ENCODE measurements at regions not wholly inside any gene's neighbourhood (a gene's known extent, or its start where the extent isn't known, plus 50 kb on each side); places are given as distances from the start of the nearest gene placed in this dataset.

DNA sequence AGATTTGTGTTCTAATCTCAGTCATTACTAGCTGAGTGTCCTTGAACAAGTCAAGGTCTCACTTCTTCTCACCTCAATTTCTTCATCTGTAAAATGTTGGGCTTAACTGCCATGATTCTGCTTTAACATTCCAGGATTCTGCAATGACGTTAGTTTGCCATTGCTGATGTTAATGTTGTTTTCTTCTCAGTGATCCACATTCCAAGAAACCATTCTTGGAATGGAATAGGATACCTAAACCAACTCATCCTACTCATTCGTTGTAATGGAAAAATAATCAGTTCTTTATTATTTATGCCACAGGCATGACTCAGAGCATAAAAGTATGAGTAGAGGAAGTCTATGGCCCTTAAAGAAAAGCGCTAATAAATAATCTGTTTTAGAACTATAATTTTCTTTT, 140.2 kb upstream of the ETAA1 start:
- no CpG with 5 or more reads among the region's 3 CpGs for WGBS (ENCODE audit: extremely low coverage, insufficient coverage, insufficient read length)
- Histone ChIP-seq H2AFZ (ENCODE audit: insufficient read depth, low read length, poor library complexity) (no peak overlapping the region), H3K36me3 (ENCODE audit: control insufficient read depth in 1 of 2, insufficient read depth in 2 of 2, low read length in 2 of 2) (no peaks in the 10 kb centered on the region), H2BK12ac (ENCODE audit: low read length) (no peak overlapping the region), H3K14ac (ENCODE audit: low read length) (no peak overlapping the region), H3K9ac (ENCODE audit: low read length) (no peak overlapping the region), H2AK5ac (ENCODE audit: low read length) (no peak overlapping the region), H3K4ac (ENCODE audit: low read depth, low read length) (no peak overlapping the region), H2BK5ac (ENCODE audit: low read depth, low read length, poor library complexity) (no peak overlapping the region), H3K18ac (ENCODE audit: low read length) (no peak overlapping the region), H3K27me3 (ENCODE audit: insufficient read depth, low read length) (no peaks in the 10 kb centered on the region), H4K8ac (ENCODE audit: low read depth, low read length) (no peak overlapping the region), H3K27ac (ENCODE audit: low read depth, low read length) (no peak overlapping the region), H3K79me1 (ENCODE audit: low read length) (no peaks in the 10 kb centered on the region), H3K4me3 (ENCODE audit: low read depth, low read length) (no peak overlapping the region), H4K91ac (ENCODE audit: low read depth, low read length) (no peak overlapping the region), H2BK120ac (ENCODE audit: insufficient read depth, low read length, poor library complexity) (no peak overlapping the region), H3K9me3 (ENCODE audit: insufficient read depth, low read depth, low read length) (no peaks in the 10 kb centered on the region), H3K4me1 (ENCODE audit: control insufficient read depth in 1 of 2, insufficient read depth in 2 of 2, low read length in 2 of 2) (no peaks in the 10 kb centered on the region), H3K79me2 (ENCODE audit: control insufficient read depth, insufficient read depth, low read length, poor library complexity) (no peaks in the 10 kb centered on the region), H3K23ac (ENCODE audit: low read length) (no peak overlapping the region), H4K12ac (ENCODE audit: low read depth, low read length) (no peak overlapping the region), H3K4me2 (ENCODE audit: low read length) (no peak overlapping the region)
- DNase-seq = no peak

DNA sequence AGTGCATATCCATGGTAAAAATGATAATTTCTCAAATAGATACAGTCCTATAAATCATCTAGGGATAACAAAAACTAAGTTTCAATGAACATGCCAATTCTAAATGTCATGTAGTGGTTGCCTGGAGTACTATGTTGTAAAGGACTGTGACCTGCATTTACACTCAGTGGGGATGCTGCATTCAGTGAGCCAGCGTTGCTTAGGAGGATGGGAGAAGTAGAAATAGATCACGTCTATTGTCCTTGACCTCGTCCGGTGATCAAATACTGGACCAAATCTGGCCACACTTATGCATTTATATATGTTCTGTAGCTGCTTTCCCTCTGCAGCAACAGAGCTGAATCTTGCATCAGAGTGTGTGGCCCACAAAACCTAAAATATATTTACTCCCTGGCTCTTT, 139.0 kb upstream of the ETAA1 start:
- Histone ChIP-seq H4K8ac (ENCODE audit: low read depth, low read length) (no peak overlapping the region), H3K4ac (ENCODE audit: low read depth, low read length) (no peak overlapping the region), H2AFZ (ENCODE audit: insufficient read depth, low read length, poor library complexity) (no peak overlapping the region), H3K27ac (ENCODE audit: low read depth, low read length) (no peak overlapping the region), H3K14ac (ENCODE audit: low read length) (no peak overlapping the region), H3K23ac (ENCODE audit: low read length) (no peak overlapping the region), H3K4me2 (ENCODE audit: low read length) (no peak overlapping the region), H3K4me3 (ENCODE audit: low read depth, low read length) (no peak overlapping the region), H2BK5ac (ENCODE audit: low read depth, low read length, poor library complexity) (no peak overlapping the region), H2AK5ac (ENCODE audit: low read length) (no peak overlapping the region), H2BK120ac (ENCODE audit: insufficient read depth, low read length, poor library complexity) (no peak overlapping the region), H3K9ac (ENCODE audit: low read length) (no peak overlapping the region), H3K79me1 (ENCODE audit: low read length) (no peaks in the 10 kb centered on the region), H4K12ac (ENCODE audit: low read depth, low read length) (no peak overlapping the region), H3K79me2 (ENCODE audit: control insufficient read depth, insufficient read depth, low read length, poor library complexity) (no peaks in the 10 kb centered on the region), H3K36me3 (ENCODE audit: control insufficient read depth in 1 of 2, insufficient read depth in 2 of 2, low read length in 2 of 2) (no peaks in the 10 kb centered on the region), H3K4me1 (ENCODE audit: control insufficient read depth in 1 of 2, insufficient read depth in 2 of 2, low read length in 2 of 2) (no peaks in the 10 kb centered on the region), H3K9me3 (ENCODE audit: insufficient read depth, low read depth, low read length) (no peaks in the 10 kb centered on the region), H4K91ac (ENCODE audit: low read depth, low read length) (no peak overlapping the region), H3K18ac (ENCODE audit: low read length) (no peak overlapping the region), H2BK12ac (ENCODE audit: low read length) (no peak overlapping the region), H3K27me3 (ENCODE audit: insufficient read depth, low read length) (no peaks in the 10 kb centered on the region)
- DNase-seq = no peak
- no CpG with 5 or more reads among the region's 4 CpGs for WGBS (ENCODE audit: extremely low coverage, insufficient coverage, insufficient read length)

DNA sequence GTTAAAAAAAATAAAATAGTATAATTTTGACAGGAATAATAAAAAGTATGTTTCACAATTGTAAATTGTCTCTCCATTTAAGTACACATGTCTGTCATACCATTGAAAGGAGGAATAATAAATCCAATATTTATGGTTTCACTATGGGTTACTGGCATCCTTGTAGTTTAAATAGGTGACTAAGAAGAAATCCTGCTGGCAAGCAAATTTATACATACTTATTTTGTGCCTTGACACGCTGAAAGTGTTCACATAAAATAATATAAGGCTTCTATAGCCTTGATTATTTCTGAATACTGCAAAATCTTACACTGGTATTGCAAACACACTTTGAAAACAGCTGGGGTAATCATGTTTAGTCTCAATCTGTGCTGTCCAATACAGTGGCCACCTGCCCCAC, 138.3 kb upstream of the ETAA1 start:
- no CpG with 5 or more reads among the region's 1 CpG for WGBS (ENCODE audit: extremely low coverage, insufficient coverage, insufficient read length)
- Histone ChIP-seq H4K8ac (ENCODE audit: low read depth, low read length) (no peak overlapping the region), H3K14ac (ENCODE audit: low read length) (no peak overlapping the region)

DNA sequence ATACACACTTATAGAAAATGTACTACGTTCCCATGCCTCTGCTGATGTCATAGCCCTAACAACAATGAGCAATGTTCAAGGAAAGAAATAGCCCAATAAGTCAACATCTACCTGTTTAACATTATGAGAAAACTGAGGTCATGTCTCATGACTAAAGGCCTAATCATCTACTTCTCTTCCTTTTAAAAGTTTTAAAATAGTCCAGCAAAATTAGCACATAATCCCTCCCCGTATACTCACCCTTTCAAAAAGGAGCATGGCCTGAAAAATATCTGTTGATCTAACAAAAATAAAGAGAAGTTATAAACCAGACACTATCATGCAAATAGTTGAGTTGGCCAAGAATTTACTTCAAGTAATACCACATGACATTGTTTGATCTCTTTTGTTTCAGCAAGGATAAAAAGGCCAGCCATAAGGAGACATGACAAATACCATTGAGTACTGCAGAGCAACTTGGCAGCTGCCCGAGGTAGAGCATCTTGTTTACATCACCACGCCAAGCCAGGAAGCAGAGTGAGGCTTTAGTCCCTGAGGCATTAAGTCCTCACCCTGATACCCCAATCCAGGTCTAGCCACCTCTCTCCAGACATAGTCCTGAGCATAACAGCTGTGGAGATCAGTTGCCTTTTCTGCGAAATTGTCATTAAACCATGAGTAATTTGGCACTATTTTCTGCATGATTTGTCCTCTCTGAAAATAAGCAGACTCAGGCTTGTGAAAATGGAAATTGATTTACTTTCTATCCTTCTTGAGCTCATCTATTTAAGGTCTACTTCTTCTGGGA, 137.4 kb upstream of the ETAA1 start:
- H2AK5ac ChIP-seq (ENCODE audit: low read length) = no peak overlapping the region
- no peak overlapping the region for H3K9ac ChIP-seq (ENCODE audit: low read length)
- WGBS (ENCODE audit: extremely low coverage, insufficient coverage, insufficient read length) = no CpG with 5 or more reads among the region's 5 CpGs
- no peak overlapping the region for H2BK12ac ChIP-seq (ENCODE audit: low read length)
- H3K27ac ChIP-seq (ENCODE audit: low read depth, low read length) = no peak overlapping the region
- no peaks in the 10 kb centered on the region for H3K79me1 ChIP-seq (ENCODE audit: low read length)
- peak in 1 of 2 donors; percentile 3 for DNase-seq
- no peaks in the 10 kb centered on the region for H3K4me1 ChIP-seq (ENCODE audit: control insufficient read depth in 1 of 2, insufficient read depth in 2 of 2, low read length in 2 of 2)
- no peak overlapping the region for H2BK120ac ChIP-seq (ENCODE audit: insufficient read depth, low read length, poor library complexity)
- no peaks in the 10 kb centered on the region for H3K36me3 ChIP-seq (ENCODE audit: control insufficient read depth in 1 of 2, insufficient read depth in 2 of 2, low read length in 2 of 2)
- H4K8ac ChIP-seq (ENCODE audit: low read depth, low read length) = no peak overlapping the region
- H2BK5ac ChIP-seq (ENCODE audit: low read depth, low read length, poor library complexity) = no peak overlapping the region
- no peak overlapping the region for H3K4me3 ChIP-seq (ENCODE audit: low read depth, low read length)
- no peak overlapping the region for H3K4me2 ChIP-seq (ENCODE audit: low read length)
- no peak overlapping the region for H3K18ac ChIP-seq (ENCODE audit: low read length)
- no peak overlapping the region for H4K12ac ChIP-seq (ENCODE audit: low read depth, low read length)
- H3K9me3 ChIP-seq (ENCODE audit: insufficient read depth, low read depth, low read length) = no peaks in the 10 kb centered on the region
- no peaks in the 10 kb centered on the region for H3K27me3 ChIP-seq (ENCODE audit: insufficient read depth, low read length)
- no peaks in the 10 kb centered on the region for H3K79me2 ChIP-seq (ENCODE audit: control insufficient read depth, insufficient read depth, low read length, poor library complexity)
- H3K4ac ChIP-seq (ENCODE audit: low read depth, low read length) = no peak overlapping the region
- H3K14ac ChIP-seq (ENCODE audit: low read length) = no peak overlapping the region
- H3K23ac ChIP-seq (ENCODE audit: low read length) = no peak overlapping the region
- H2AFZ ChIP-seq (ENCODE audit: insufficient read depth, low read length, poor library complexity) = no peak overlapping the region
- H4K91ac ChIP-seq (ENCODE audit: low read depth, low read length) = no peak overlapping the region

More for the DNA sequence above, 138.3 kb upstream of the ETAA1 start:
- Histone ChIP-seq H4K12ac (ENCODE audit: low read depth, low read length) (no peak overlapping the region), H2BK12ac (ENCODE audit: low read length) (no peak overlapping the region), H3K79me2 (ENCODE audit: control insufficient read depth, insufficient read depth, low read length, poor library complexity) (no peaks in the 10 kb centered on the region), H3K27me3 (ENCODE audit: insufficient read depth, low read length) (no peaks in the 10 kb centered on the region), H3K18ac (ENCODE audit: low read length) (no peak overlapping the region), H3K36me3 (ENCODE audit: control insufficient read depth in 1 of 2, insufficient read depth in 2 of 2, low read length in 2 of 2) (no peaks in the 10 kb centered on the region), H2BK5ac (ENCODE audit: low read depth, low read length, poor library complexity) (no peak overlapping the region), H2BK120ac (ENCODE audit: insufficient read depth, low read length, poor library complexity) (no peak overlapping the region), H3K4me3 (ENCODE audit: low read depth, low read length) (no peak overlapping the region), H3K9ac (ENCODE audit: low read length) (no peak overlapping the region), H3K79me1 (ENCODE audit: low read length) (no peaks in the 10 kb centered on the region), H2AK5ac (ENCODE audit: low read length) (no peak overlapping the region), H3K23ac (ENCODE audit: low read length) (no peak overlapping the region), H3K4ac (ENCODE audit: low read depth, low read length) (no peak overlapping the region), H3K9me3 (ENCODE audit: insufficient read depth, low read depth, low read length) (no peaks in the 10 kb centered on the region), H2AFZ (ENCODE audit: insufficient read depth, low read length, poor library complexity) (no peak overlapping the region), H3K27ac (ENCODE audit: low read depth, low read length) (no peak overlapping the region), H4K91ac (ENCODE audit: low read depth, low read length) (no peak overlapping the region), H3K4me2 (ENCODE audit: low read length) (no peak overlapping the region), H3K4me1 (ENCODE audit: control insufficient read depth in 1 of 2, insufficient read depth in 2 of 2, low read length in 2 of 2) (no peaks in the 10 kb centered on the region)
- no peak for DNase-seq
